ENCODE measurements at regions not wholly inside any gene's neighbourhood (a gene's known extent, or its start where the extent isn't known, plus 50 kb on each side); places are given as distances from the start of the nearest gene placed in this dataset.

DNA sequence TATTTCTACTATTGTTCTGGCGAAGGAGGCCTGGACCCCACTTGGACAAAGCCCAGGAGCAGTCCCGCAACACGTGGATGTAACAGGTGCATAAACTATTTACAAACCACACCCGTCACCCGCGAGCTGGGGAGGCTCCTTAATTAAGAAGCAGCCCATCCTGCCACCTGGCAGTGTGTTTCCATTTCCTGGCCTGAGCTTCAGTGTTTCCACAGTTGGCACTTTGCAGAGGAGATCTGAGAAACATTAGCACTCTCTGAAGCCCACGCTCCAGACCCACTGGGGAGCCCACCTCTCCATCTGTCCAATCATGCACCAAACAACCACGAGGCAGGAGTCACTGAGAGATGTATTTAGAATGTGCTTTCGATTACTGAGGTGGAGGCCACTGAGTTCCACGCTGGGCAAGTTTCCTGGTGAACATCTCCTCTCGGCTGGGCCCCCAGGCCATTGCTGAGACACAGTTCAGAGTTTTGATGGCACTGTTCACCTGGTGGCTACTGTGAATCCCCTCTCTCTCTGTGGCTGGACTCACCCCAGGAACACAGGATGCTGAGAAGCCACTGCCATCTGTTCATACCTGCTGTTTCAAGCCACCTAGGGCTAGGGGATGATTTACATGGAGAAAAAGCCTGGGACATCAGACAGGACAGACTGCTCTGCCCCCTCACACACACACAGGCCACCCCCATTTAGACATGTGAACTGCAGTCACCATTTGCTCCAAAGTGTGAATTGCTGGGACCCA lies 129.1 kb downstream of the AIPL1 start:
- H3K27ac ChIP-seq: no peak overlapping the region
- TF ChIP-seq, protein P1, sequence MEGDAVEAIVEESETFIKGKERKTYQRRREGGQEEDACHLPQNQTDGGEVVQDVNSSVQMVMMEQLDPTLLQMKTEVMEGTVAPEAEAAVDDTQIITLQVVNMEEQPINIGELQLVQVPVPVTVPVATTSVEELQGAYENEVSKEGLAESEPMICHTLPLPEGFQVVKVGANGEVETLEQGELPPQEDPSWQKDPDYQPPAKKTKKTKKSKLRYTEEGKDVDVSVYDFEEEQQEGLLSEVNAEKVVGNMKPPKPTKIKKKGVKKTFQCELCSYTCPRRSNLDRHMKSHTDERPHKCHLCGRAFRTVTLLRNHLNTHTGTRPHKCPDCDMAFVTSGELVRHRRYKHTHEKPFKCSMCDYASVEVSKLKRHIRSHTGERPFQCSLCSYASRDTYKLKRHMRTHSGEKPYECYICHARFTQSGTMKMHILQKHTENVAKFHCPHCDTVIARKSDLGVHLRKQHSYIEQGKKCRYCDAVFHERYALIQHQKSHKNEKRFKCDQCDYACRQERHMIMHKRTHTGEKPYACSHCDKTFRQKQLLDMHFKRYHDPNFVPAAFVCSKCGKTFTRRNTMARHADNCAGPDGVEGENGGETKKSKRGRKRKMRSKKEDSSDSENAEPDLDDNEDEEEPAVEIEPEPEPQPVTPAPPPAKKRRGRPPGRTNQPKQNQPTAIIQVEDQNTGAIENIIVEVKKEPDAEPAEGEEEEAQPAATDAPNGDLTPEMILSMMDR (conservative IDR thresholded peaks at IDR 0.05): no peak

DNA sequence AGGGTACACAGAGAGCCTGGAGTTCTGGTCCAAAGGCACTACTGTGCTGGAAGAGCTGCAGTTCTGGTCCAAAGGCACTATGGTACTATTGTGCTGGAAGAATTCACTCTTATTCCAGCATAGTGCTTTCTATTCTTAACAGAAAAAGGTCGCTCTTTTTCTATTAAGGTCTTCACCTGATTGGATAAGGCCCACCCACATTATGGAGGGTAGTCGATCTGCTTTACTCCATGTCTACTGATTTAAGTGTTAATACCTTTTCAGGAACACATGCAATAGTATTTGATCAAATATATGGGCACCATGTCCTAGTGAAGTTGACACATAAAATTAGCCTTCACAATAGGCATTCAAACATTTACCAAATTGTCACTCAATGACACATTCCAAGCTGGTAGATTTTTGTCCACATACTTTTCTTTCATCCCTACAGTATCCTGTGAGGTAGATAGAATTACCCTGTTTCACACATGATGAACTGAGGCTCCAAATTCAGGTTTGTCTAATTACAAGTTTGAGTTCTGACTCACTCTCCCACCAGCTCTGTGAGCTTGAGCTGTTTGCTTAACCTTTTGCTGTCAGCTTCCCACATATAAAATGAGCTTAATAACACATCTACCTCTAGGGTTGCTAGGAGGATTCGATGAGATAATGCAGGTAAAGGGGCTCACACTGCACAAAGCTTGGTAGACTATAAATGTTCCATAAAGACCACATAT lies 129.9 kb downstream of the AIPL1 start:
- TF ChIP-seq, protein P1 (conservative IDR thresholded peaks at IDR 0.05): no peak
- H3K27ac ChIP-seq: no peak overlapping the region

DNA sequence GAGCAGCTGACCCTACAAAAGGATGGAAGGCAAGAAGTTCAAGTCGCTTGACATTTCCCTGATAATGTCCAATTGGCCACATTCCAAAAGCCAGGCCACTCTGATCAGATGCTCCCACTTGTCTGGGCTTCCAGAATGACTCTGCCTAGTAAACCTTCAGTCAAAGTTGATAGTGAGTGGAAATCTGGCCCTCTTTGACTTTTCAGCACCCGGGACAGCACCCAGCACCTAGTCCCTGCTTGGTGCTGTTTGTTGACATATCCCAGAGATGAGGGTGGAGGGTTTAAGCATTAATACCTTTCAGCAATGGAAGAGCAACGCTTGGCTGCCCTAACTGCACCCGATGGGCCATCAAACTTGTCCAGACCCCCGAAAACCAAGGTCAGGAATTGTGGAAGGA lies 131.3 kb downstream of the AIPL1 start:
- no peak overlapping the region for H3K27ac ChIP-seq

DNA sequence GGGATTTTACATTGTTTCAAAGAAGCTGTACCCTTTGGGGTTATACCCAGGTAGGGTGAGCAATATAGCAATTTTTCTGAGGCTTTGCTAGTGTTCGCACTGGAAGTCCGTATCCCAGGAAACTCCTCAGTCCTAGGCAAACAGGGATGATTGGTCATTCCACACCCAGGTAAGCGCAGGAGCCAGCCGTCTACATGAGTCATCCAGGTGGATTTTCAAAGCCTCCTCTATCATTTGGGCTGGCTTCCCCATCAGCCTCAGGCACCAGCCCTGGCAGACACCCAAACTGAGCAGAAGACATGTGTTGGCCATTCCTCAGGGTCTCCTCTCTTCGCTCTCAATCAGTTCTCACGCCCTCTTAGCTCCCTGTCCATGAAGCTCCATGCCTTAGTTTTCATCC lies 135.6 kb downstream of the AIPL1 start:
- TF ChIP-seq, protein P1 (conservative IDR thresholded peaks at IDR 0.05): no peak
- H3K27ac ChIP-seq: no peak overlapping the region

More for the DNA sequence above, 131.3 kb downstream of the AIPL1 start:
- TF ChIP-seq, protein P1 (conservative IDR thresholded peaks at IDR 0.05): no peak

DNA sequence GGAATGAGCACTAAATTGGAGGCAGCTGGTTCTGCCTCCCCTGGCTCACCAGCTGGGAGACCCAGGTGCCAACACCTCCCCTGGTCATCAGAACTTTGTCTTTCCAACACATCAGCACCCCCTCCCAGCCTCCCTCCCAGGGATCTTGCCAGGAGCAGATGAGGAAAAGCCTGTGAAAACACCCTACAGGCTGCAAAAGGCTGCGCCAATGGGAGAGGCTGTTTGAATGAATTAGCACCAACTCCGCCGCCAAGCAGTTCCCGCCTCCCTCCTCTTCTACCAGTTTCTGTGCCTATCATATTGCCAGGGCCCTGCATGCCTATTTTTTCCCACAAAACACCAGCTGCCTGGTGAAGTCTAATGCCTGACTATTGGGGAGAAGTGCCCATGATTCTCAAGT lies 137.0 kb downstream of the AIPL1 start:
- TF ChIP-seq, protein P1 (conservative IDR thresholded peaks at IDR 0.05): no peak
- H3K27ac ChIP-seq: no peak overlapping the region

DNA sequence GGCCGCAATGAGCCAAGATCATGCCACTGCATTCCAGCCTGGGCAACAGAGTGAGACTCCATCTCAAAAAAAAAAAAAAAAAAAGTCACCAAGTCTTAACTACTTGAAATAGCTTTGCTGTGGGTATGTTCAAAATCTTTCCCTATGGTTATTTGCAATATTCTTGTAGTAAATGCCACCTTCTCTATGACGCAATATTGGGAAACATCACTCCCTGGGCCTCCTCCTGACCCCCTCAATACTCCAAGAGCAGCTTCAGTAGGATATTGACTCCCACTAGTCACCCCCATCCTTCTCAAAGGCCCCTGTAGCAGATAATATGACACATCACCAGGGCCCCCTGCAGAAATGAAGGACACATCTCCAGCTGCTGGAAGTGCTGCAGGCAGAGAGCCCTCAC lies 137.8 kb downstream of the AIPL1 start:
- H3K27ac ChIP-seq: no peak overlapping the region
- TF ChIP-seq, protein P1 (conservative IDR thresholded peaks at IDR 0.05): no peak

DNA sequence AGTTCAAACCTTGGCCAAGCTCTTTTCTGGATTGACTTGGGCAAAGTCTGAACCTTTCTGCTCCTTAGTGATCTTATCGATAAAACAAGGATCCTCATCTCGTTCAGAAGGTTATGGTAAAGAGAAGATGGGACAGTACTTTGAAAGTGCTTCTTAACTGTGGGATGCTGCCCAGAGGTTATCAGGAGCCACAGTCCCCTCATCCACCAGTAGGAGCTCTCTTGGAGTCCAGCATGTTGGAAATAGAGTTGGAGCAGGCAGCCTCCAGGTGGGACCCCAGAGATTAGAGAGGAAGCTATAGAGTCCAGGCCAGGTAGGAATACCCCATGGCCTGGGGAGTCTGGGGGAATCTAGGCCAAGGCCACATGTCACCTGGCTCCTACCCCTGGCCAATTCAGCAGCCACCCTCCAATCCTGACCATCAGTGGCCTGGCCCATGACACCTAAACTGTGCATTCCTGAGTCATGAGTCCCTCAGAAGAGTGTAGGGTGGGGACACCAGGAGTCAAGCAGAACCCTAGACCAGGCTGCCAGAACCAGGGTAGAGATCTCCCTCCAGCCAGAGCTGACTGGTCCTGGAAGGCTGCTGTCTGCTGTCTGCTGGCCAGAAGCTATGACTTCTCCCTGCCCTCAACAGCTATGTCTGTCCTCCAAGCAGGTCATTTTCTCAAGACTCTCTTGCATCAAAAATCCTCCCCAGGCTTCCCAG lies 144.3 kb downstream of the AIPL1 start:
- TF ChIP-seq, protein P1 (conservative IDR thresholded peaks at IDR 0.05): no peak
- no peak overlapping the region for H3K27ac ChIP-seq

All from VCaP (cell line).